ENCODE measurements at regions not wholly inside any gene's neighbourhood (a gene's known extent, or its start where the extent isn't known, plus 50 kb on each side); places are given as distances from the start of the nearest gene placed in this dataset.

DNA sequence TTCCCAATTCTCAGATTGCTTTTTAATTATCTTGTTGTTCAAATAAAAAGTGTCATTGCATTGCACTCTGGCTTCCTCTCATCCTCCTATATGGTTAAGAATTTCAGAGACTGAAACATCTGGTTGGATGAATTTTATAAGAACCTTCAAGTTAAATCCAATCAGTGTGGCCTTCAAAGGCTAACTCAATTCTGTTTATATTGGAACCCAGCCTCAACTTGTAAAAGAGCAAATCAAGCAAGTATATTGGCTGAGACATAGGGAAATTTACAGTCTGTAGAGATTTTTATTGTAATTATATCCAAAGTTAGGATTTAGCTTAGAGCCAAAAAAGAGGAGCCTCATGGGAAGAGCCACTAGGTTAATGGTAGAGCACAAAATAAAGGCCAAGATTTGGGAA lies 159.9 kb upstream of the FER start:
- no peaks in the 10 kb centered on the region for H4K20me1 ChIP-seq (ENCODE audit: control insufficient read depth, insufficient read depth, low read depth, low read length)

DNA sequence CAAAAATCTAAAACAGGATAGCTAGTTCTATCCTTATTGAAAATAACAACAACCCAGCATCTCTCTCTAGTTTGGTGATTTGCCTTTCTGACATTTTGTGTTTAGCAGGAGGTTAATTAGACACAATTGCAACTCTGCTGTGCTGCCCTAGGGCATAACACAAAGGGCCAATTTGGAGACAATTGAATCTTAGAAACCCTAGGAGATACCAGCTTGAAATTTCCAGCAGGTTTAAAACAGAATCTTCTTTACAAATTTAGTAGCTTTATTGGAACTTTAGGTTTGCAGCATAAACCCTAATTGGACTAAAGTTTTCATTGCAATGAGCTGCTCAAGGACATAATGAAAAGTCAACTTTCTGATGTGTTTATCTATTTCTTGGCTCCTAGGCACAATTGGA lies 166.7 kb upstream of the FER start:
- H3K9me3 ChIP-seq (ENCODE audit: control insufficient read depth, insufficient read depth, low read length): no peaks in the 10 kb centered on the region

More for the DNA sequence above, 159.9 kb upstream of the FER start:
- Histone ChIP-seq H3K36me3 (ENCODE audit: control insufficient read depth, low read length) (no peaks in the 10 kb centered on the region), H3K9me2 (replicated peaks; ENCODE audit: control insufficient read depth, low read length) (no peaks in the 10 kb centered on the region), H3K27me3 (ENCODE audit: control insufficient read depth, low read length) (no peaks in the 10 kb centered on the region), H3K4me2 (ENCODE audit: low read length) (no peak overlapping the region), H3K79me2 (ENCODE audit: control insufficient read depth, low read length) (no peaks in the 10 kb centered on the region), H3K27ac (ENCODE audit: low read depth, low read length) (no peak overlapping the region), H3K9me3 (ENCODE audit: control insufficient read depth, insufficient read depth, low read length) (no peaks in the 10 kb centered on the region), H3K4me3 (ENCODE audit: low read length) (no peak overlapping the region), H3F3A (ENCODE audit: control insufficient read depth, insufficient read depth) (no peaks in the 10 kb centered on the region), H3K4me1 (ENCODE audit: control insufficient read depth, low read length) (no peaks in the 10 kb centered on the region)
- TF ChIP-seq, protein P1, sequence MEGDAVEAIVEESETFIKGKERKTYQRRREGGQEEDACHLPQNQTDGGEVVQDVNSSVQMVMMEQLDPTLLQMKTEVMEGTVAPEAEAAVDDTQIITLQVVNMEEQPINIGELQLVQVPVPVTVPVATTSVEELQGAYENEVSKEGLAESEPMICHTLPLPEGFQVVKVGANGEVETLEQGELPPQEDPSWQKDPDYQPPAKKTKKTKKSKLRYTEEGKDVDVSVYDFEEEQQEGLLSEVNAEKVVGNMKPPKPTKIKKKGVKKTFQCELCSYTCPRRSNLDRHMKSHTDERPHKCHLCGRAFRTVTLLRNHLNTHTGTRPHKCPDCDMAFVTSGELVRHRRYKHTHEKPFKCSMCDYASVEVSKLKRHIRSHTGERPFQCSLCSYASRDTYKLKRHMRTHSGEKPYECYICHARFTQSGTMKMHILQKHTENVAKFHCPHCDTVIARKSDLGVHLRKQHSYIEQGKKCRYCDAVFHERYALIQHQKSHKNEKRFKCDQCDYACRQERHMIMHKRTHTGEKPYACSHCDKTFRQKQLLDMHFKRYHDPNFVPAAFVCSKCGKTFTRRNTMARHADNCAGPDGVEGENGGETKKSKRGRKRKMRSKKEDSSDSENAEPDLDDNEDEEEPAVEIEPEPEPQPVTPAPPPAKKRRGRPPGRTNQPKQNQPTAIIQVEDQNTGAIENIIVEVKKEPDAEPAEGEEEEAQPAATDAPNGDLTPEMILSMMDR (IDR thresholded peaks at IDR 0.05; ENCODE audit: low read depth, low read length, poor library complexity, severe bottlenecking): no peak
- no peak for TF ChIP-seq EZH2phosphoT487 (IDR thresholded peaks at IDR 0.05; ENCODE audit: borderline replicate concordance, low read length)

DNA sequence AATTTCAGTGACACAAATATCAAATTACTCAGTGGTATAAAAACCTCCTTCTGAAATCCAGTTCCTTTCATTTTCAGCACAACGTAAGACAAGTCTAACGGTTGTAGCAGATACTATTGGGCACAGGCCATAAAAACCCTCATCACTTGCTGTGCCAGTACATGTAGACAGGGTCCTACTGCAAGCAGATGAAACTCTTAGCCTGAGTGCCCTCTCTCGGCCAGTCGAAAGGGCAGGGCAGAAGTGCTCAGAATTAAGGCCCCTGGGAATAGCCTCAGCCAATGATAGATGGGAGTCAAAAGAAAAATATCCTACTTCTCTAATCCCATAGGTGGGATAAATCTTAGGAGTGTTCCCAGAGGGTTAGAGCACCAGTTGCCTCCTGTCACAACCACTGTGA lies 168.5 kb upstream of the FER start:
- no peak overlapping the region for H3K4me2 ChIP-seq (ENCODE audit: low read length)
- H3K36me3 ChIP-seq (ENCODE audit: control insufficient read depth, low read length): no peaks in the 10 kb centered on the region
- TF ChIP-seq, protein P1 (IDR thresholded peaks at IDR 0.05; ENCODE audit: low read depth, low read length, poor library complexity, severe bottlenecking): no peak
- TF ChIP-seq EZH2phosphoT487 (IDR thresholded peaks at IDR 0.05; ENCODE audit: borderline replicate concordance, low read length): no peak

More for the DNA sequence above, 166.7 kb upstream of the FER start:
- TF ChIP-seq, protein P1 (IDR thresholded peaks at IDR 0.05; ENCODE audit: low read depth, low read length, poor library complexity, severe bottlenecking): no peak
- no peak for TF ChIP-seq EZH2phosphoT487 (IDR thresholded peaks at IDR 0.05; ENCODE audit: borderline replicate concordance, low read length)
- Histone ChIP-seq H3K79me2 (ENCODE audit: control insufficient read depth, low read length) (no peaks in the 10 kb centered on the region), H3K4me2 (ENCODE audit: low read length) (no peak overlapping the region), H3K4me1 (ENCODE audit: control insufficient read depth, low read length) (no peaks in the 10 kb centered on the region), H3K36me3 (ENCODE audit: control insufficient read depth, low read length) (no peaks in the 10 kb centered on the region), H3K9me2 (replicated peaks; ENCODE audit: control insufficient read depth, low read length) (no peaks in the 10 kb centered on the region), H3K27ac (ENCODE audit: low read depth, low read length) (no peak overlapping the region), H3F3A (ENCODE audit: control insufficient read depth, insufficient read depth) (no peaks in the 10 kb centered on the region), H3K4me3 (ENCODE audit: low read length) (no peak overlapping the region), H3K27me3 (ENCODE audit: control insufficient read depth, low read length) (no peaks in the 10 kb centered on the region), H4K20me1 (ENCODE audit: control insufficient read depth, insufficient read depth, low read depth, low read length) (no peaks in the 10 kb centered on the region)

DNA sequence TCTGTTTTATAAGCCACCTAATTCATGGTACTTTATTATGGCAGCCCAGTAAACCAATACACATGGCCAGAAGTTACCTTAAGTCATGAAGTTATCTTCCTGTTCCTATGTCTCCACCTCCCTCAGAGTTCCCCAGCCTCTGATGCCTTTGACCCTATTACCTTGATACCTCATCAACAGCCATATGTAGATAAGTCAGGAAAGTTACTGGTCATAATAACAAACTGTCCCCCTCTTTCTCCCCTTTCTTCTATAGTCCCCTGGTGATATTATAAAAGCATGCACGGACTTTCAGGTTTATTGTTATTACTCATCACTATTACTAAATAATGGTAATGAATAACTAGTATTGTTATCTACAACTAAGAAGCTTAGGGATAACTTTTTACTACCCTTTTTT lies 168.9 kb upstream of the FER start:
- Histone ChIP-seq H3K9me3 (ENCODE audit: control insufficient read depth, insufficient read depth, low read length) (no peaks in the 10 kb centered on the region), H3K4me2 (ENCODE audit: low read length) (no peak overlapping the region), H3K9me2 (replicated peaks; ENCODE audit: control insufficient read depth, low read length) (no peaks in the 10 kb centered on the region), H4K20me1 (ENCODE audit: control insufficient read depth, insufficient read depth, low read depth, low read length) (no peaks in the 10 kb centered on the region), H3K4me1 (ENCODE audit: control insufficient read depth, low read length) (no peaks in the 10 kb centered on the region), H3K36me3 (ENCODE audit: control insufficient read depth, low read length) (no peaks in the 10 kb centered on the region), H3K27me3 (ENCODE audit: control insufficient read depth, low read length) (no peaks in the 10 kb centered on the region), H3K27ac (ENCODE audit: low read depth, low read length) (no peak overlapping the region), H3K79me2 (ENCODE audit: control insufficient read depth, low read length) (no peaks in the 10 kb centered on the region), H3F3A (ENCODE audit: control insufficient read depth, insufficient read depth) (no peaks in the 10 kb centered on the region), H3K4me3 (ENCODE audit: low read length) (no peak overlapping the region)
- no peak for TF ChIP-seq EZH2phosphoT487 (IDR thresholded peaks at IDR 0.05; ENCODE audit: borderline replicate concordance, low read length)
- TF ChIP-seq, protein P1 (IDR thresholded peaks at IDR 0.05; ENCODE audit: low read depth, low read length, poor library complexity, severe bottlenecking): no peak

More for the DNA sequence above, 168.5 kb upstream of the FER start:
- no peaks in the 10 kb centered on the region for H3K4me1 ChIP-seq (ENCODE audit: control insufficient read depth, low read length)
- no peaks in the 10 kb centered on the region for H3F3A ChIP-seq (ENCODE audit: control insufficient read depth, insufficient read depth)
- H3K9me2 ChIP-seq (replicated peaks; ENCODE audit: control insufficient read depth, low read length): no peaks in the 10 kb centered on the region
- H3K79me2 ChIP-seq (ENCODE audit: control insufficient read depth, low read length): no peaks in the 10 kb centered on the region
- no peak overlapping the region for H3K4me3 ChIP-seq (ENCODE audit: low read length)
- no peaks in the 10 kb centered on the region for H3K27me3 ChIP-seq (ENCODE audit: control insufficient read depth, low read length)
- no peaks in the 10 kb centered on the region for H4K20me1 ChIP-seq (ENCODE audit: control insufficient read depth, insufficient read depth, low read depth, low read length)
- no peak overlapping the region for H3K27ac ChIP-seq (ENCODE audit: low read depth, low read length)
- no peaks in the 10 kb centered on the region for H3K9me3 ChIP-seq (ENCODE audit: control insufficient read depth, insufficient read depth, low read length)

Measured in DOHH2 (cell line).